Psoas muscle (tissue), 7 donors: ENCODE measurements at regions not wholly inside any gene's neighbourhood (a gene's known extent, or its start where the extent isn't known, plus 50 kb on each side); places are given as distances from the start of the nearest gene placed in this dataset.

ENCODE experiments used
- ATAC-seq, 4 donors: fragments of 200-7000 bp; cut with Tn5 transposase; one replicate each; pipeline ENCODE4 v1.9.1; 2020; ENCODE audit warnings: moderate library complexity in 3 of 4, mild to moderate bottlenecking in 2 of 4
- DNase-seq, 2 donors: peaks; one replicate each; pipeline ENCODE4 v3.0.0-alpha.2; 2020
- H3K27ac ChIP-seq: fragments of 200-600 bp; one replicate; pipeline ENCODE4 v1.8.0; 2022
- H3K27me3 ChIP-seq, 3 donors: fragments of 200-600 bp in 1 of 3; one replicate each; pipeline versions ENCODE4 v1.6.1 to v1.8.0; 2013 to 2022; ENCODE audit warnings: low read length in 2 of 3, mild to moderate bottlenecking in 2 of 3, moderate library complexity in 1 of 3; ENCODE audit not compliant: insufficient read depth in 3 of 3
- H3K36me3 ChIP-seq, 2 donors: fragments of 200-600 bp in 1 of 2; one replicate each; pipeline versions ENCODE4 v1.6.1 to v1.8.0; 2013 to 2022; ENCODE audit warnings: low read depth in 1 of 2, mild to moderate bottlenecking in 1 of 2, moderate library complexity in 1 of 2; ENCODE audit not compliant: insufficient read depth in 1 of 2
- H3K4me1 ChIP-seq: fragments of 200-600 bp; one replicate; pipeline ENCODE4 v1.8.0; 2022
- H3K4me3 ChIP-seq: fragments of 200-600 bp; one replicate; pipeline ENCODE4 v1.8.0; 2022; ENCODE audit warnings: mild to moderate bottlenecking
- H3K9me3 ChIP-seq: fragments of 200-600 bp; one replicate; pipeline ENCODE4 v1.8.0; 2022
- CTCF ChIP-seq: fragments of 200-600 bp; IDR thresholded peaks from one replicate; pipeline ENCODE4 v1.8.0; 2022; ENCODE audit warnings: antibody characterized with exemption
- WGBS, 3 donors: extraction: QIAGEN DNeasy Blood & Tissue Kit; methylation state at CpG; one replicate each; pipeline versions ENCODE4 v1.1.6 to v1.1.7; 2013; 5-methylcytosine and 5-hydroxymethylcytosine counted together
- intact Hi-C, 2 donors: fragments of 100-400 bp; cut with DNase I; formaldehyde crosslinking; loops; one replicate each; pipeline versions ENCODE4 v1.11.0 to v1.14.2; 2022
- donor health status: healthy with polysubstance abuse.
- donor health status: DM: no; HTN: no; CAD: no; lungs with moderate emphysema.
- donor health status: Bipolar disorder and iron deficiency.
- donor health status: healthy.
- donor health status: DM: yes; HTN: yes; CAD: no.
- donor health status: DM: no; HTN: no; CAD: no.
- donor health status: DM: yes; HTN: yes; CAD: no.

GRCh38 chr11:112606656-112607055 is 346.0 kb upstream of the PLET1 start:
- Histone ChIP-seq H3K36me3 (no peaks in the 10 kb centered on the region), H3K4me3 (no peak overlapping the region), H3K27me3 (peaks cover 0 to 3% (median 0%) of the 10 kb centered on the region in 3 donors), H3K4me1 (peaks cover 7% of the 10 kb centered on the region), H3K27ac (no peak overlapping the region), H3K9me3 (no peaks in the 10 kb centered on the region)
- ATAC-seq (no peak), DNase-seq (no peak)
- TF ChIP-seq CTCF: no peak
- WGBS, 3 donors: 90 to 96% (median 93%) methylated on average over 2 of the region's 2 CpGs
- intact Hi-C loops: no loop called here

GRCh38 chr11:112608509-112608908 is 347.8 kb upstream of the PLET1 start:
- peaks cover 0 to 3% (median 0%) of the 10 kb centered on the region in 3 donors for H3K27me3 ChIP-seq
- no peak for ATAC-seq

GRCh38 chr11:112610494-112610893 is 349.8 kb upstream of the PLET1 start:
- H3K27ac ChIP-seq: no peak overlapping the region
- H3K4me1 ChIP-seq: peaks cover 11% of the 10 kb centered on the region
- TF ChIP-seq CTCF: no peak
- no peaks in the 10 kb centered on the region for H3K9me3 ChIP-seq
- DNase-seq: no peak
- ATAC-seq: peak in 3 of 4 donors; percentile 54 to 60 (median 60)
- peaks cover 0 to 3% (median 0%) of the 10 kb centered on the region in 3 donors for H3K27me3 ChIP-seq
- no peak overlapping the region for H3K4me3 ChIP-seq
- no peaks in the 10 kb centered on the region for H3K36me3 ChIP-seq
- intact Hi-C loops: no loop called here

More at GRCh38 chr11:112608509-112608908, 347.8 kb upstream of the PLET1 start:
- H3K36me3 ChIP-seq: no peaks in the 10 kb centered on the region
- H3K9me3 ChIP-seq: no peaks in the 10 kb centered on the region
- no peak overlapping the region for H3K4me3 ChIP-seq
- peaks cover 11% of the 10 kb centered on the region for H3K4me1 ChIP-seq
- no peak for DNase-seq
- 66 to 75% (median 73%) methylated on average over 3 of the region's 3 CpGs for WGBS, 3 donors
- intact Hi-C loops: no loop called here
- TF ChIP-seq CTCF: no peak
- no peak overlapping the region for H3K27ac ChIP-seq

GRCh38 chr11:112610996-112611750 is 350.0 kb upstream of the NCAM1 start:
- Histone ChIP-seq H3K27me3 (peaks cover 0 to 3% (median 0%) of the 10 kb centered on the region in 3 donors), H3K4me3 (no peak overlapping the region), H3K4me1 (peaks cover 11% of the 10 kb centered on the region), H3K36me3 (no peaks in the 10 kb centered on the region), H3K9me3 (no peaks in the 10 kb centered on the region), H3K27ac (no peak overlapping the region)
- TF ChIP-seq CTCF: no peak
- no peak for DNase-seq
- intact Hi-C loops: no loop called here
- peak in 2 of 4 donors; percentile 18 to 30 for ATAC-seq
- 20 to 38% (median 29%) methylated on average over 6 of the region's 6 CpGs for WGBS, 3 donors

- WGBS, 3 donors: 21 to 40% (median 26%) methylated on average over 7 of the region's 7 CpGs
- DNase-seq (no peak), ATAC-seq (no peak)
- Histone ChIP-seq H3K4me3 (no peak overlapping the region), H3K27ac (no peak overlapping the region), H3K4me1 (peaks cover 11% of the 10 kb centered on the region), H3K36me3 (no peaks in the 10 kb centered on the region), H3K27me3 (peaks cover 0 to 2% (median 0%) of the 10 kb centered on the region in 3 donors), H3K9me3 (no peaks in the 10 kb centered on the region)
- no peak for TF ChIP-seq CTCF
- intact Hi-C loops: no loop called here
Observed at GRCh38 chr11:112611771-112612170, 349.4 kb upstream of the NCAM1 start.
